NCI-H1092 (cell line): ENCODE measurements at regions not wholly inside any gene's neighbourhood (a gene's known extent, or its start where the extent isn't known, plus 50 kb on each side); places are given as distances from the start of the nearest gene placed in this dataset.
A peak's percentile ranks its signal among the peaks of the same experiment; 100 is the strongest.
"Not testable (repeated sequence)": the region's sequence is repeated elsewhere in the genome, so short reads cannot be mapped to it uniquely, and the experiment has no call there.

Experiments
- DNase-seq: peaks from one replicate; lab custom pipeline; 2025; lab: John Stamatoyannopoulos, UW

- no peak for DNase-seq
Observed at GRCh38 chr7:4319280-4319679, 362.8 kb upstream of the FOXK1 start.

DNA sequence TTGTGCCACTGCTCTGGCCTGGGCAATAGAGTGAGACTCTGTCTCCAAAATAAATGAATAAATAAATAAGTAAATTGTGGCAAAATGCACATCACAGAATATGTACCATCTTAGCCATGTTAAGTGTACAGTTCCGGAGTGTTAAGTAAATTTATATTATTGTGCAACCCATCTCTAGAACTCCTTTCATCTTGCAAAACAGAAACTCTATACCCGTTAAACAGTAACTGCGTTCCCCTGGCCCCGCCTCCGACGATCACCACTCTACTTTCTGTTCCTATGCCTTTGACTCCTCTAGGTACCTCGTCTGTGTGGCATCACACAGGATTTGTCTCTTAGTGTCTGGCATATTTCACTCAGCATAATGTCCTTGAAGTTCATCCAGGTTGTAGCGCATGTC is 356.4 kb upstream of the FOXK1 start:
- no peak for DNase-seq

GRCh38 chr7:4331711-4332110 is 350.4 kb upstream of the FOXK1 start:
- DNase-seq: no peak

GRCh38 chr7:4338556-4338955 is 343.5 kb upstream of the FOXK1 start:
- no peak for DNase-seq

- DNase-seq: no peak
Observed at GRCh38 chr7:4343272-4344247, 338.5 kb upstream of the FOXK1 start.

DNA sequence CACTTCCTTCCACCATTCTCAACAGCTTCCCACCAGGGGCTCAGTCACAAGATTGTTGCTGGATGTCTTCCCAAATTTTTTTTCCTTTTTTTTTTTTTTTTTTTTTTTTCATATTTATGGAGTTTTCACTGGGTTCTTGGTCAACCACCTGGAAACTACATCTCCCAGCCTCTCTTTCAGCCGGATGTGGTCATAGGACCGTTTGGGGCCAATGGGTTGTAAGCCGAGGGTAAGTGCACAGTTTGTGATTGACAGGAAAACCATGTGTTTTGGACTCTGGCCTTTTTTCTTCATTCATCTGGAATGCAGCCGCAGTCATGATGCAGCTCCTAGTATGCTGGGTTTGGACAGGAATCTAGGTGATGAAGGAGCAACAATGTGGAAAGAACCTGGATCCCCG is 337.1 kb upstream of the FOXK1 start:
- no peak for DNase-seq

DNA sequence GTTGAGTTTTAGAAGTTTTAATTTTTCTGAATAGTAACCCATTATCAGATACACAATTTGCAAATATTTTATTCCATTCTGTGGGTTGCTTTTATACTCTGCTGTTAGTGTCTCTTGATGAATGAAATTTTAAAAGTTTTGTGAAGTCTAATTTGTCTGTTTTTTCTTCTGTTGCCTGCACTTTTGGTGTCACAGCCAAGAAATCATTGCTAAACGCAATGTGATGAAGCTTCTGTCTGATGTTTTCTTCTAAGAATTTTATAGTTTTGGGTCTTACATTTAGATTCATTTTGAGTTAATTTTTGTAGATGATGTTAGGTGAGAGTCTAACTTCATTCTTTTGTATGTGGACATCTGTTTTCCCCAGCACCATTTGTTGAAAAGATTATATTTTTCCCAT is 330.0 kb upstream of the FOXK1 start:
- no peak for DNase-seq

GRCh38 chr7:4361774-4362173 is 320.3 kb upstream of the FOXK1 start:
- DNase-seq: no peak

- DNase-seq: no peak
Observed at GRCh38 chr7:4383584-4383983, 298.5 kb upstream of the FOXK1 start.

- DNase-seq: peak; percentile 78
Observed at GRCh38 chr7:4386190-4386589, 295.9 kb upstream of the FOXK1 start.

DNA sequence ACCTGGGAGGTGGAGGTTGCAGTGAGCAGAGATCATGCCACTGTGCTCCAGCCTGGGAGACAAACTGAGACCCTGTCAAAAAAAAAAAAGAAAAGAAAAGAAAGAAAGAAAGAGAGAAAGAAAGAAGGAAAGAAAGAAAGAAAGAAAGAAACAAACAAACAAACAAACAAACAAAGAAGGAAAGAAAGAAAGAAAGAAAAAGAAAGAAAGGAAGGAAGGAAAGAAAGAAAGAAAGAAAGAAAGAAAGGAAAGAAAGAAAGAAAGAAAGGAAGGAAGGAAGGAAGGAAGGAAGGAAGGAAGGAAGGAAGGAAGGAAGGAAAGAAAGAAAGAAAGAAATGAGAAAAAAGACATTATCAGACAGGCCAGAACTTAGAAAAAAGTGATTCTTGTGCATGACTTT is 291.0 kb upstream of the FOXK1 start:
- not testable (repeated sequence) for DNase-seq

GRCh38 chr7:4394736-4395135 is 287.4 kb upstream of the FOXK1 start:
- no peak for DNase-seq

DNA sequence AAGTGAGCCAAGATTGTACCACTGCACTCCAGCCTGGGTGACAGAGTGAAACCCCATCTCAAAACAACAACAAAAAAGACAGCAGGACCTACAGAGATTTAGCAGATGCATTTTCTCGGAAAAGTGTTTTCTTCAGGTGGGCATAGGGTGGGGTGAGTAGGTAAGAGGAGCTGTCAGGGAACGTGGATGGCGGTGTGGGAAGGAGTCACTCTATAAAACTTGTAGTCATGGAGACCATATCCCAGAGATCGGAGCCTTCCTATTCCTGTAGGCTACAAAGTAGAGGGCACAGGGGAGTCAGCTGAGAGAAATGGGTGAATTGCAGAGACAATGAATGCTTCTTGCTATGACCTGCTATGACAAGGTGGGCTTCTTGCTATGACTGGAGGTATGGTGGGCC is 283.0 kb upstream of the FOXK1 start:
- no peak for DNase-seq

DNA sequence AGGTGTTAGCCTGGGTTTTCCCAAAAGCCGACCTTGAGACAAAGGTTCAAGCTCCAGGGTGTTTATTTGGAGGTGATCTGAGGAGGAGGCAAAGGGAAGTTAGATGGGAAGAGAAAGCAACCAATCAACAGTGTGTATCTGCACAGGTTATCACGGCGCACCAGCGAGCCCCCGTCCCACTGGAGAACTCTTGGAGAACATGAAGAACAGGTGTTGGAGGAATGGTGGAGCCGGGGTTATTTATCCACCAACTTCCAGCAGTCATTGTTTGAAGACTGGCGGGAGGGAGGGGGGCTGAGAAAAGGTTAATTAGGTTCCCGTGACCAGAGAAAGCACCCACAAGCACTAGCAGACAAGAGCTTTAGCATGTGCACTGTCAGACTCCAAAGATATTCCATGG is 282.5 kb upstream of the FOXK1 start:
- no peak for DNase-seq

GRCh38 chr7:4406288-4407058 is 275.6 kb upstream of the FOXK1 start:
- no peak for DNase-seq

GRCh38 chr7:4409946-4410345 is 272.1 kb upstream of the FOXK1 start:
- no peak for DNase-seq

- DNase-seq: peak; percentile 41
Observed at GRCh38 chr7:4416396-4417056, 265.6 kb upstream of the FOXK1 start.

DNA sequence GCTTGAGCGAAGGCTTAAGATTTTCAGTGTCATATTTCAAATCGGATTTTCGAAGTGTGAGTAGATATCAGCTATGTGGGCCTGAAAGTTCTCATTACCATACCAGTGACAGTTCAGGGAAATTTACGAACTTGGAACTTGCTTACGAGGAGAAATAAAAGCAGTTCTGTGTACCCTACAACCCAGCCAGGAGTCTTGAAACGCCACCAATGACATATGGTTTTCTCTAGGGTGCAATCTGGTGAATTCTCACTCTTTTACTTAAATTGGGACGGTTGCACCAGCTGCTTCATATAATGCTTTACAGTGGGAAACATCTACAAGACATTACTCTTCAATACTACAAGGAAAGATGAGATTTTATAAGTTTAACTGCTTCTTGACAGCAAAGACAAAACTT is 253.6 kb upstream of the FOXK1 start:
- no peak for DNase-seq

DNA sequence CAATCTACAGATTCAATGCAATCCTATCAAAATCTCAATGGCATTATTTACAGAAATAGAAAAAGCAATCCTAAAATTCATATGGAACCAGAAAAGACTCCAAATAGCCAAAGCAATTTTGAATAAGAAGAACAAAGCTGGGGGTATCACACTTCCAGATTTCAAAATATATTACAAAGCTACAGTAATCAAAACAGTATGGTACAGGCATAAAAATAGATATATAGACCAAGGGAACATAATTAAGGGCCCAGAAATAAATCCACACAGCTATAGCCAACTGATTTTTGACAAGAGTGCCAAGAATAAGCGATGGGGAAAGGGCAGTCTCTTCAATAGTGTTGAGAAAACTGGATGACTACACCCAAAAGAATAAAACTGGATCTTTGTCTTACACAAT is 251.9 kb upstream of the FOXK1 start:
- no peak for DNase-seq

GRCh38 chr7:4434306-4434705 is 247.8 kb upstream of the FOXK1 start:
- DNase-seq: no peak

DNA sequence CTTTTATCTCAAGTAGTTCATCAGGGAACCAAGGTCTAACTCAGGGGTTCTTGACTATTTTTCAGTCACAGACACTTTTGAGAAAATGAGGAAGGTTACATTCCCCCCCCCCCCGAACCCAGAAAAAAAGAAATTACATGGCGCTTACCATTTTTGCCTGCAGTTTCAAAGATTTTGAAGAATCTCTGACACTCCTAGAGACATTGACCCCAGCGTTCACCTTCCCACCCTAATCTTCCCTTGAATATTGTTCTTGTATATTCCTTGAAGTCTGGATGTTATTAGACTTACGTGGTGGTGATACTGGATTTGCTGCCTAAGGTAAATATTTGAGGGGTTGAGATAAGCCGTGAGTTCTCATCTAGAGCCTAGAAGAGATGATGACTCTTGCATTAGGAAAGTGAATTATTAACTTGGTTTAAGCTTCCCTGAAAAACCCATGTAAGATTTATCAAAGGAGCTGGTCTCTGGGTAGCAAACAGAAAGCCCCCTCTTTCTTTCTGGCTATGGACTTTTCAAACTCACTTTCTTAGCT is 245.7 kb upstream of the FOXK1 start:
- DNase-seq: no peak

GRCh38 chr7:4436936-4437335 is 245.2 kb upstream of the FOXK1 start:
- DNase-seq: no peak
